ENCODE measurements at regions not wholly inside any gene's neighbourhood (a gene's known extent, or its start where the extent isn't known, plus 50 kb on each side); places are given as distances from the start of the nearest gene placed in this dataset.

DNA sequence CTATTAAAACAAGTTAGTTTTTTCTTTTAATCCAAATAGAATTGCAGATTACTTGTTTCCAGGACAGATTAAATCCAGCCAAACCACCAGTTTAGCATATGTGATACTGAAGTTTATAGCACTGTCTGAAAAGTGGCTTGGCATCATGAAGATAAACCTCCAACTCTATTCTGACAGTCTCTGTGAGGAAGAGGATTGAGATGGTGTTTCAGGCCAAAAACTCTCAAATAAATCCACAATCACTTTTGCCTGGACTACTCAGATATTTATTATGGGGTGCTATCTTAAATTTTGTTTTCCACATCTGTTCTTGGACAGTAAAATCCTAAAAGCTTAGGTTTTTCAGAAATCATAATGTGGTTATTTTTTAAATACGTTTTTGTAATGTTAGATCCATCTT is 161.7 kb upstream of the SEMA3C start:
- TF ChIP-seq CTCF (IDR thresholded peaks at IDR 0.05) (no peak), POLR2AphosphoS5 (IDR thresholded peaks at IDR 0.05) (no peak), POLR2A (IDR thresholded peaks at IDR 0.05) (no peak)
